ENCODE measurements at regions not wholly inside any gene's neighbourhood (a gene's known extent, or its start where the extent isn't known, plus 50 kb on each side); places are given as distances from the start of the nearest gene placed in this dataset.

- Mint-ChIP-seq H3K4me3 (no peak overlapping the region), H3K9me3 (no peaks in the 10 kb centered on the region), H3K27me3 (ENCODE audit: low read depth) (no peaks in the 10 kb centered on the region), H3K4me1 (peaks cover 18% of the 10 kb centered on the region), H3K36me3 (ENCODE audit: low read depth) (no peaks in the 10 kb centered on the region), H3K27ac (peak overlapping the region; percentile 51 to 73 (median 71))
- no peak for TF ChIP-seq CTCF (IDR thresholded peaks at IDR 0.05; ENCODE audit: unreplicated experiment in 3 of 3)
These were observed 295.2 kb upstream of the DIAPH2 start for GRCh38 chrX:96389281-96390047.

- Mint-ChIP-seq H3K27ac (no peak overlapping the region), H3K27me3 (ENCODE audit: low read depth) (no peaks in the 10 kb centered on the region), H3K4me3 (no peak overlapping the region), H3K36me3 (ENCODE audit: low read depth) (no peaks in the 10 kb centered on the region), H3K9me3 (no peaks in the 10 kb centered on the region), H3K4me1 (peaks cover 3% of the 10 kb centered on the region)
- TF ChIP-seq CTCF (IDR thresholded peaks at IDR 0.05; ENCODE audit: unreplicated experiment in 3 of 3): no peak
These were observed 290.0 kb upstream of the DIAPH2 start for GRCh38 chrX:96394598-96394997.

GRCh38 chrX:96403446-96403845 lies 281.2 kb upstream of the DIAPH2 start:
- H3K27me3 Mint-ChIP-seq (ENCODE audit: low read depth): no peaks in the 10 kb centered on the region
- H3K27ac Mint-ChIP-seq: peak overlapping the region in 2 of 3 experiments; percentile 16 to 27
- H3K4me1 Mint-ChIP-seq: peaks cover 34% of the 10 kb centered on the region
- no peaks in the 10 kb centered on the region for H3K9me3 Mint-ChIP-seq
- H3K36me3 Mint-ChIP-seq (ENCODE audit: low read depth): no peaks in the 10 kb centered on the region
- H3K4me3 Mint-ChIP-seq: no peak overlapping the region
- no peak for TF ChIP-seq CTCF (IDR thresholded peaks at IDR 0.05; ENCODE audit: unreplicated experiment in 3 of 3)

- peaks cover 3% of the 10 kb centered on the region for H3K9me3 Mint-ChIP-seq
- peak overlapping the region; percentile 93 to 97 (median 95) for H3K27ac Mint-ChIP-seq
- no peaks in the 10 kb centered on the region for H3K36me3 Mint-ChIP-seq (ENCODE audit: low read depth)
- no peak overlapping the region for H3K4me3 Mint-ChIP-seq
- TF ChIP-seq CTCF (IDR thresholded peaks at IDR 0.05; ENCODE audit: unreplicated experiment in 3 of 3): no peak
- no peaks in the 10 kb centered on the region for H3K27me3 Mint-ChIP-seq (ENCODE audit: low read depth)
- H3K4me1 Mint-ChIP-seq: peaks cover 34% of the 10 kb centered on the region
These were observed 278.8 kb upstream of the DIAPH2 start for GRCh38 chrX:96405842-96406241.

- Mint-ChIP-seq H3K27ac (peak overlapping the region; percentile 93 to 97 (median 95)), H3K9me3 (peaks cover 3% of the 10 kb centered on the region), H3K4me1 (peaks cover 39% of the 10 kb centered on the region), H3K27me3 (ENCODE audit: low read depth) (no peaks in the 10 kb centered on the region), H3K36me3 (ENCODE audit: low read depth) (no peaks in the 10 kb centered on the region), H3K4me3 (peak overlapping the region in 1 of 3 experiments; percentile 4)
- no peak for TF ChIP-seq CTCF (IDR thresholded peaks at IDR 0.05; ENCODE audit: unreplicated experiment in 3 of 3)
These were observed 277.6 kb upstream of the DIAPH2 start for GRCh38 chrX:96407072-96407471.

GRCh38 chrX:96407501-96407900 lies 277.1 kb upstream of the DIAPH2 start:
- no peaks in the 10 kb centered on the region for H3K36me3 Mint-ChIP-seq (ENCODE audit: low read depth)

More at GRCh38 chrX:96407501-96407900, 277.1 kb upstream of the DIAPH2 start:
- no peaks in the 10 kb centered on the region for H3K27me3 Mint-ChIP-seq (ENCODE audit: low read depth)
- TF ChIP-seq CTCF (IDR thresholded peaks at IDR 0.05; ENCODE audit: unreplicated experiment in 3 of 3): no peak
- peak overlapping the region in 2 of 3 experiments; percentile 2 to 6 for H3K4me3 Mint-ChIP-seq
- H3K4me1 Mint-ChIP-seq: peaks cover 35% of the 10 kb centered on the region
- peak overlapping the region; percentile 93 to 97 (median 95) for H3K27ac Mint-ChIP-seq
- peaks cover 3% of the 10 kb centered on the region for H3K9me3 Mint-ChIP-seq

Data from nephron (organoid).